HEK293 (cell line): ENCODE measurements at regions not wholly inside any gene's neighbourhood (a gene's known extent, or its start where the extent isn't known, plus 50 kb on each side); places are given as distances from the start of the nearest gene placed in this dataset.

Experiments
- CTCF ChIA-PET: fragments of 350-600 bp; formaldehyde crosslinking; extraction: SDS; loops from one replicate; lab custom pipeline; 2021; ENCODE audit warnings: antibody characterized with exemption; lab: Yijun Ruan, JAX
- POLR2A ChIA-PET: fragments of 300-600 bp; formaldehyde crosslinking; extraction: SDS; loops from one replicate; lab custom pipeline; 2020; ENCODE audit warnings: antibody characterized with exemption, inconsistent platforms; lab: Yijun Ruan, JAX
- H3K27ac ChIP-seq: fragments of 200-500 bp; sonication (Bioruptor generic); 2 replicates; pipeline ENCODE4 v1.5.1; 2014; ENCODE audit warnings: low read depth, low read length, control low read depth, inconsistent platforms; ENCODE audit errors: extremely low read depth
- H3K36me3 ChIP-seq, 2 experiments: fragments of 200-500 bp in 1 of 2; sonication (Bioruptor generic) in 1 of 2; 1 replicate in 1 of 2; 2 replicates in 1 of 2; pipeline ENCODE4 v1.5.1; 2014 to 2017; ENCODE audit warnings: inconsistent platforms in 2 of 2, low read length in 2 of 2; ENCODE audit not compliant: control insufficient read depth in 2 of 2, insufficient read depth in 1 of 2
- H3K4me1 ChIP-seq: fragments of 200-500 bp; sonication (Bioruptor generic); 2 replicates; pipeline ENCODE4 v1.5.1; 2014; ENCODE audit warnings: mild to moderate bottlenecking, low read length, inconsistent platforms; ENCODE audit not compliant: control insufficient read depth, insufficient read depth
- H3K4me3 ChIP-seq: 2 replicates; pipeline ENCODE4 v1.5.1; 2011; ENCODE audit warnings: low read depth, mild to moderate bottlenecking, control low read depth, low read length, moderate library complexity
- H3K9me3 ChIP-seq: fragments of 200-500 bp; sonication (Bioruptor generic); 2 replicates; pipeline ENCODE4 v1.5.1; 2014; ENCODE audit warnings: low read depth, low read length, inconsistent platforms; ENCODE audit not compliant: control insufficient read depth, insufficient read depth
- FEZF1 ChIP-seq: fragments of 450-650 bp; formaldehyde crosslinking; IDR thresholded peaks from 2 replicates; pipeline ENCODE4 v1.5.1; 2016; ENCODE audit warnings: missing biosample characterization, missing genetic modification characterization
- GLI4 ChIP-seq: fragments of 450-650 bp; formaldehyde crosslinking; IDR thresholded peaks from 2 replicates; pipeline ENCODE4 v1.5.1; 2016; ENCODE audit warnings: missing biosample characterization, missing genetic modification characterization
- MEIS1 ChIP-seq: sonication (generic); formaldehyde crosslinking; IDR thresholded peaks from 2 replicates; pipeline ENCODE4 v1.8.1; 2022; ENCODE audit warnings: missing genetic modification reagents, mild to moderate bottlenecking, borderline replicate concordance
- RBAK ChIP-seq: fragments of 450-650 bp; formaldehyde crosslinking; IDR thresholded peaks from 2 replicates; pipeline ENCODE4 v1.5.1; 2016; ENCODE audit warnings: missing biosample characterization, missing genetic modification characterization
- SALL2 ChIP-seq: fragments of 450-650 bp; formaldehyde crosslinking; IDR thresholded peaks from 2 replicates; pipeline ENCODE4 v1.5.0; 2017; ENCODE audit warnings: missing biosample characterization, mild to moderate bottlenecking, missing genetic modification characterization, borderline replicate concordance
- ZBTB48 ChIP-seq: fragments of 450-650 bp; formaldehyde crosslinking; IDR thresholded peaks from 2 replicates; pipeline ENCODE4 v1.5.1; 2016; ENCODE audit warnings: missing biosample characterization, missing genetic modification characterization
- ZBTB7A ChIP-seq: fragments of 450-650 bp; formaldehyde crosslinking; IDR thresholded peaks from 2 replicates; pipeline ENCODE4 v1.5.1; 2016; ENCODE audit warnings: low read depth, missing biosample characterization, missing genetic modification characterization
- ZFP41 ChIP-seq: fragments of 450-650 bp; formaldehyde crosslinking; IDR thresholded peaks from 2 replicates; pipeline ENCODE4 v1.5.1; 2016; ENCODE audit warnings: missing biosample characterization, missing genetic modification characterization, borderline replicate concordance
- ZFP69B ChIP-seq: fragments of 450-650 bp; formaldehyde crosslinking; IDR thresholded peaks from 2 replicates; pipeline ENCODE4 v1.5.1; 2016; ENCODE audit warnings: missing biosample characterization, missing genetic modification characterization
- ZIC2 ChIP-seq: fragments of 450-650 bp; formaldehyde crosslinking; IDR thresholded peaks from 2 replicates; pipeline ENCODE4 v1.5.1; 2016; ENCODE audit warnings: missing biosample characterization, missing genetic modification characterization
- ZNF169 ChIP-seq: fragments of 450-650 bp; formaldehyde crosslinking; IDR thresholded peaks from 2 replicates; pipeline ENCODE4 v1.5.1; 2016; ENCODE audit warnings: missing biosample characterization, missing genetic modification characterization
- ZNF211 ChIP-seq: fragments of 450-650 bp; formaldehyde crosslinking; IDR thresholded peaks from 2 replicates; pipeline ENCODE4 v1.5.1; 2016; ENCODE audit warnings: low read depth, missing biosample characterization, missing genetic modification characterization
- ZNF426 ChIP-seq: fragments of 450-650 bp; formaldehyde crosslinking; IDR thresholded peaks from 2 replicates; pipeline ENCODE4 v1.5.1; 2017; ENCODE audit warnings: missing biosample characterization, missing genetic modification characterization, mild to moderate bottlenecking, inconsistent platforms, moderate library complexity
- ZNF433 ChIP-seq: fragments of 450-650 bp; formaldehyde crosslinking; IDR thresholded peaks from 2 replicates; pipeline ENCODE4 v1.5.1; 2016; ENCODE audit warnings: missing biosample characterization, missing genetic modification characterization, low read depth
- ZNF501 ChIP-seq: fragments of 450-650 bp; formaldehyde crosslinking; IDR thresholded peaks from 2 replicates; pipeline ENCODE4 v1.5.1; 2016; ENCODE audit warnings: missing biosample characterization, missing genetic modification characterization
- ZNF558 ChIP-seq: fragments of 450-650 bp; formaldehyde crosslinking; IDR thresholded peaks from 2 replicates; pipeline ENCODE4 v1.5.1; 2016; ENCODE audit warnings: missing biosample characterization, missing genetic modification characterization
- ZNF629 ChIP-seq: fragments of 450-650 bp; formaldehyde crosslinking; IDR thresholded peaks from 2 replicates; pipeline ENCODE4 v1.5.1; 2017; ENCODE audit warnings: missing biosample characterization, missing genetic modification characterization
- ZNF777 ChIP-seq: fragments of 450-650 bp; formaldehyde crosslinking; IDR thresholded peaks from 2 replicates; pipeline ENCODE4 v1.5.1; 2017; ENCODE audit warnings: missing biosample characterization, missing genetic modification characterization, borderline replicate concordance
- ZNF843 ChIP-seq: fragments of 450-650 bp; formaldehyde crosslinking; IDR thresholded peaks from 2 replicates; pipeline ENCODE4 v1.5.1; 2016; ENCODE audit warnings: missing biosample characterization, missing genetic modification characterization
- TF ChIP-seq, protein P1 (sequence below): fragments of 450-650 bp; formaldehyde crosslinking; IDR thresholded peaks from 2 replicates; pipeline ENCODE4 v1.5.1; 2017; ENCODE audit warnings: missing biosample characterization, missing genetic modification characterization
- TF ChIP-seq, protein P2 (sequence below): fragments of 450-650 bp; formaldehyde crosslinking; IDR thresholded peaks from 2 replicates; pipeline ENCODE4 v1.5.1; 2016; ENCODE audit warnings: missing biosample characterization, missing genetic modification characterization
- TF ChIP-seq, protein P3 (sequence below): fragments of 450-650 bp; formaldehyde crosslinking; IDR thresholded peaks from 2 replicates; pipeline ENCODE4 v1.5.1; 2016; ENCODE audit warnings: missing biosample characterization, missing genetic modification characterization
- TF ChIP-seq, protein P4 (sequence below): fragments of 450-650 bp; formaldehyde crosslinking; IDR thresholded peaks from 2 replicates; pipeline ENCODE4 v1.5.1; 2016; ENCODE audit warnings: missing biosample characterization, missing genetic modification characterization
- TF ChIP-seq, protein P5 (sequence below): IDR thresholded peaks from 2 replicates; pipeline ENCODE4 v1.6.1; 2011; ENCODE audit warnings: mild to moderate bottlenecking, low read depth, low read length, borderline replicate concordance

DNA sequence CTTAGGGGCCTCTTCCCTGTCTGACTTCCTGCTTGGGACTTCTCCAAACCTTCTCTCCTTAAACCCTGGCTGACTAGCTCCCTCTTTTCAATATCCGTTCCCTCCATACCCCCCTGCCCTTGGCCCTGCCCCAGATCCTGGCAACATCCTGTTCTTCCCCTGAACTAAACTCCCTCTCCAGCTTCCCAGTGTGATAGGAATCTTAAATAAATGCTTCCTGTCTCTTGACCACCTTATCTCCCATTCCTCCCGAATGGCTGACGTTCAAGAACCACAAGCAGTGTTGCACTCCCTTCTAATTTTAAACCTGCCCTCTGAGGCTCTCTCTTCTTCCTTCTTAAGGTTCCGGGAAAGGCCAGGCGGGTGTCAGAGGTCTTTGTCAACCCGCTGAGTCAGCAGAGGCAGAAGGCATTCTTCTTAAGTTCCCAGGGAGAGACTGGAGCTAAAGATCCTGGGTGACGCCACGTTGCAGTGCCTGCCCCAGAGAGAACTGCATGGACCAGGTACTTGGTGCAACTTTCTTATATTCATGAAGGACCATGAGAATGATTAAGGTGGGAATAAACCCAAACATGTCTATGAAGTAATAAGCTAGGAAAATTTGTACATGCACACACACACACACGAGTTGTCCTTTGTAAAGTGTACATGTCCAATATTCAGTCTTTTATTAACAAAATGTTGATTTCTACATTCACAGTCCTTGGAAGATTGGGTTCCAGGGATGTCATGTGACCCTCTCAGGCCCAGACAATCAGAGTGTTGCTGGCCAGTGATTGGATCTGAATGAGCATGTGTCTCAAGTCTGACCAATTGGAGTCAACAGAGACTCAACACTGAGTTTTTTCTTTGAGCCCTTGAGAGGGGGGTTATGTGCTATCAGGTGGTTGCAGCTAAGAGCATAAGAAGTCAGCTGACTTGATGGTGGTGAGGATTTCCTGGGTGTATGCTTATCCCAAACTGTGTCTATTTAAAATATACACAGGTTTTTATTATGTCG is 420.2 kb upstream of the TBX3 start (continued):
- TF ChIP-seq, protein P1, sequence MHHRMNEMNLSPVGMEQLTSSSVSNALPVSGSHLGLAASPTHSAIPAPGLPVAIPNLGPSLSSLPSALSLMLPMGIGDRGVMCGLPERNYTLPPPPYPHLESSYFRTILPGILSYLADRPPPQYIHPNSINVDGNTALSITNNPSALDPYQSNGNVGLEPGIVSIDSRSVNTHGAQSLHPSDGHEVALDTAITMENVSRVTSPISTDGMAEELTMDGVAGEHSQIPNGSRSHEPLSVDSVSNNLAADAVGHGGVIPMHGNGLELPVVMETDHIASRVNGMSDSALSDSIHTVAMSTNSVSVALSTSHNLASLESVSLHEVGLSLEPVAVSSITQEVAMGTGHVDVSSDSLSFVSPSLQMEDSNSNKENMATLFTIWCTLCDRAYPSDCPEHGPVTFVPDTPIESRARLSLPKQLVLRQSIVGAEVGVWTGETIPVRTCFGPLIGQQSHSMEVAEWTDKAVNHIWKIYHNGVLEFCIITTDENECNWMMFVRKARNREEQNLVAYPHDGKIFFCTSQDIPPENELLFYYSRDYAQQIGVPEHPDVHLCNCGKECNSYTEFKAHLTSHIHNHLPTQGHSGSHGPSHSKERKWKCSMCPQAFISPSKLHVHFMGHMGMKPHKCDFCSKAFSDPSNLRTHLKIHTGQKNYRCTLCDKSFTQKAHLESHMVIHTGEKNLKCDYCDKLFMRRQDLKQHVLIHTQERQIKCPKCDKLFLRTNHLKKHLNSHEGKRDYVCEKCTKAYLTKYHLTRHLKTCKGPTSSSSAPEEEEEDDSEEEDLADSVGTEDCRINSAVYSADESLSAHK (tag by site-specific recombination): no peak
- TF ChIP-seq ZNF211 (tag by site-specific recombination) (no peak), FEZF1 (tag by site-specific recombination) (no peak), RBAK (tag by site-specific recombination) (no peak)

DNA sequence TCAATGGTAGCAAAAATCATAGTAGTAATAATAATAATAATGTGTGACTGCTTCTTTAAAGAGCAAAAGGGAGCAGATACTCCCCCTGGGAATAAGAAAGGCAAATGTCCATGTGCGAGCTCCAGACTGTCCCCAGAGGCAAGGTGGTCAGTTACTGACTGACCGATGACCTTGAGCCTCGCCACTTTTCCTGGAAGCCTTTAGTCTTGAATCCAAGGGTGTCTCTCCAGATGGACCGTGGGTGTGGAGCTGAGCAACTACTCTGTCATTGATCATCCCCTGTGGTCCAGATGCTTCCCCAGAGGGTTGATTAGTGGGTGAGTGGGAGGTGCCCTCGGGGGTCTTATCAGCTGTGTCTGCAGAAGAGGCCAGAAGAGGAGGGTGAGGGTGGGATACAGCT is 418.5 kb upstream of the TBX3 start:
- POLR2A ChIA-PET: no interaction called here
- TF ChIP-seq ZFP69B (tag by site-specific recombination) (no peak), ZNF777 (tag by site-specific recombination) (no peak), GLI4 (tag by site-specific recombination) (no peak), ZNF426 (tag by site-specific recombination) (no peak), ZNF629 (tag by site-specific recombination) (no peak), ZBTB7A (tag by site-specific recombination) (no peak), ZNF558 (tag by site-specific recombination) (no peak), ZNF843 (tag by site-specific recombination) (no peak), ZFP41 (tag by site-specific recombination) (no peak)
- TF ChIP-seq, protein P2, sequence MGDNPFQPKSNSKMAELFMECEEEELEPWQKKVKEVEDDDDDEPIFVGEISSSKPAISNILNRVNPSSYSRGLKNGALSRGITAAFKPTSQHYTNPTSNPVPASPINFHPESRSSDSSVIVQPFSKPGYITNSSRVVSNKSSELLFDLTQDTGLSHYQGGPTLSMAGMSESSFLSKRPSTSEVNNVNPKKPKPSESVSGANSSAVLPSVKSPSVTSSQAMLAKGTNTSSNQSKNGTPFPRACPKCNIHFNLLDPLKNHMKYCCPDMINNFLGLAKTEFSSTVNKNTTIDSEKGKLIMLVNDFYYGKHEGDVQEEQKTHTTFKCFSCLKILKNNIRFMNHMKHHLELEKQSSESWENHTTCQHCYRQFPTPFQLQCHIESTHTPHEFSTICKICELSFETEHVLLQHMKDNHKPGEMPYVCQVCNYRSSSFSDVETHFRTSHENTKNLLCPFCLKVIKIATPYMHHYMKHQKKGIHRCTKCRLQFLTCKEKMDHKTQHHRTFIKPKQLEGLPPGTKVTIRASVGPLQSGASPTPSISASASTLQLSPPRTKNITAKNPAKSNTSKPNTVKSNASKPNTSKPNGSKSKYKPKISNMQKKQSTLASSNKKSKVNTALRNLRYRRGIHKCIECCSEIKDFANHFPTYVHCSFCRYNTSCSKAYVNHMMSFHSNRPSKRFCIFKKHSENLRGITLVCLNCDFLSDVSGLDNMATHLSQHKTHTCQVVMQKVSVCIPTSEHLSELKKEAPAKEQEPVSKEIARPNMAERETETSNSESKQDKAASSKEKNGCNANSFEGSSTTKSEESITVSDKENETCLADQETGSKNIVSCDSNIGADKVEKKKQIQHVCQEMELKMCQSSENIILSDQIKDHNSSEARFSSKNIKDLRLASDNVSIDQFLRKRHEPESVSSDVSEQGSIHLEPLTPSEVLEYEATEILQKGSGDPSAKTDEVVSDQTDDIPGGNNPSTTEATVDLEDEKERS (tag by site-specific recombination): no peak
- TF ChIP-seq, all 188 proteins: peak for 0
- Histone ChIP-seq H3K36me3 (no peaks in the 10 kb centered on the region), H3K4me3 (no peak overlapping the region), H3K9me3 (no peaks in the 10 kb centered on the region), H3K27ac (no peak overlapping the region), H3K4me1 (no peaks in the 10 kb centered on the region)
- CTCF ChIA-PET: no interaction called here

DNA sequence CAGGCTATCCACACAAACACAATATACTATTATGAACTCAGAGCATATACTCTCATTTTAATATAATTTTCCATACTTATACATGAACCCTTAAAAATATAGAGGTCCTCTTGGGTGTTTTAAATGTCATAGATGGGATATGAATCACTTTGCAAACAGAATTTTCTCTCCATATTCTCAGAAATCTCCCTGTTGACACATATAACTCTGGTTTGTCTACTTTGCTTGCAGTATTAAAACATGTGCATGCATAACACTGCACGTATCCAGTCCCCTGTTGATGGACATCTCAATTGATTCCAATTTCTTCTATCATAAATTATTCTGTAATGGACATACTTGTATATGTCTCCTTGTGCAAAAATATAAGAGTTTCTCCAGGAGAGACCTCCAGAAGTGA is 417.5 kb upstream of the TBX3 start:
- Histone ChIP-seq H3K9me3 (no peaks in the 10 kb centered on the region), H3K4me3 (no peak overlapping the region), H3K4me1 (no peaks in the 10 kb centered on the region), H3K36me3 (no peaks in the 10 kb centered on the region), H3K27ac (no peak overlapping the region)
- ChIA-PET POLR2A (no interaction called here), CTCF (no interaction called here)
- TF ChIP-seq ZNF501 (tag by site-specific recombination) (no peak), SALL2 (tag by site-specific recombination) (no peak), MEIS1 (CRISPR knock-in tag) (no peak), ZBTB48 (tag by site-specific recombination) (no peak), ZIC2 (no peak), ZNF169 (tag by site-specific recombination) (no peak), ZNF433 (tag by site-specific recombination) (no peak)
- TF ChIP-seq, protein P3, sequence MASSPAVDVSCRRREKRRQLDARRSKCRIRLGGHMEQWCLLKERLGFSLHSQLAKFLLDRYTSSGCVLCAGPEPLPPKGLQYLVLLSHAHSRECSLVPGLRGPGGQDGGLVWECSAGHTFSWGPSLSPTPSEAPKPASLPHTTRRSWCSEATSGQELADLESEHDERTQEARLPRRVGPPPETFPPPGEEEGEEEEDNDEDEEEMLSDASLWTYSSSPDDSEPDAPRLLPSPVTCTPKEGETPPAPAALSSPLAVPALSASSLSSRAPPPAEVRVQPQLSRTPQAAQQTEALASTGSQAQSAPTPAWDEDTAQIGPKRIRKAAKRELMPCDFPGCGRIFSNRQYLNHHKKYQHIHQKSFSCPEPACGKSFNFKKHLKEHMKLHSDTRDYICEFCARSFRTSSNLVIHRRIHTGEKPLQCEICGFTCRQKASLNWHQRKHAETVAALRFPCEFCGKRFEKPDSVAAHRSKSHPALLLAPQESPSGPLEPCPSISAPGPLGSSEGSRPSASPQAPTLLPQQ (tag by site-specific recombination): no peak
- TF ChIP-seq, protein P4, sequence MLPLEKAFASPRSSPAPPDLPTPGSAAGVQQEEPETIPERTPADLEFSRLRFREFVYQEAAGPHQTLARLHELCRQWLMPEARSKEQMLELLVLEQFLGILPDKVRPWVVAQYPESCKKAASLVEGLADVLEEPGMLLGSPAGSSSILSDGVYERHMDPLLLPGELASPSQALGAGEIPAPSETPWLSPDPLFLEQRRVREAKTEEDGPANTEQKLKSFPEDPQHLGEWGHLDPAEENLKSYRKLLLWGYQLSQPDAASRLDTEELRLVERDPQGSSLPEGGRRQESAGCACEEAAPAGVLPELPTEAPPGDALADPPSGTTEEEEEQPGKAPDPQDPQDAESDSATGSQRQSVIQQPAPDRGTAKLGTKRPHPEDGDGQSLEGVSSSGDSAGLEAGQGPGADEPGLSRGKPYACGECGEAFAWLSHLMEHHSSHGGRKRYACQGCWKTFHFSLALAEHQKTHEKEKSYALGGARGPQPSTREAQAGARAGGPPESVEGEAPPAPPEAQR (tag by site-specific recombination): no peak
- TF ChIP-seq, protein P5, sequence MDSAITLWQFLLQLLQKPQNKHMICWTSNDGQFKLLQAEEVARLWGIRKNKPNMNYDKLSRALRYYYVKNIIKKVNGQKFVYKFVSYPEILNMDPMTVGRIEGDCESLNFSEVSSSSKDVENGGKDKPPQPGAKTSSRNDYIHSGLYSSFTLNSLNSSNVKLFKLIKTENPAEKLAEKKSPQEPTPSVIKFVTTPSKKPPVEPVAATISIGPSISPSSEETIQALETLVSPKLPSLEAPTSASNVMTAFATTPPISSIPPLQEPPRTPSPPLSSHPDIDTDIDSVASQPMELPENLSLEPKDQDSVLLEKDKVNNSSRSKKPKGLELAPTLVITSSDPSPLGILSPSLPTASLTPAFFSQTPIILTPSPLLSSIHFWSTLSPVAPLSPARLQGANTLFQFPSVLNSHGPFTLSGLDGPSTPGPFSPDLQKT: no peak
